ENCODE measurements at regions not wholly inside any gene's neighbourhood (a gene's known extent, or its start where the extent isn't known, plus 50 kb on each side); places are given as distances from the start of the nearest gene placed in this dataset.

GRCh38 chr1:157415661-157416060 is 136.7 kb downstream of the FCRL5 start:
- TF ChIP-seq, protein P1, sequence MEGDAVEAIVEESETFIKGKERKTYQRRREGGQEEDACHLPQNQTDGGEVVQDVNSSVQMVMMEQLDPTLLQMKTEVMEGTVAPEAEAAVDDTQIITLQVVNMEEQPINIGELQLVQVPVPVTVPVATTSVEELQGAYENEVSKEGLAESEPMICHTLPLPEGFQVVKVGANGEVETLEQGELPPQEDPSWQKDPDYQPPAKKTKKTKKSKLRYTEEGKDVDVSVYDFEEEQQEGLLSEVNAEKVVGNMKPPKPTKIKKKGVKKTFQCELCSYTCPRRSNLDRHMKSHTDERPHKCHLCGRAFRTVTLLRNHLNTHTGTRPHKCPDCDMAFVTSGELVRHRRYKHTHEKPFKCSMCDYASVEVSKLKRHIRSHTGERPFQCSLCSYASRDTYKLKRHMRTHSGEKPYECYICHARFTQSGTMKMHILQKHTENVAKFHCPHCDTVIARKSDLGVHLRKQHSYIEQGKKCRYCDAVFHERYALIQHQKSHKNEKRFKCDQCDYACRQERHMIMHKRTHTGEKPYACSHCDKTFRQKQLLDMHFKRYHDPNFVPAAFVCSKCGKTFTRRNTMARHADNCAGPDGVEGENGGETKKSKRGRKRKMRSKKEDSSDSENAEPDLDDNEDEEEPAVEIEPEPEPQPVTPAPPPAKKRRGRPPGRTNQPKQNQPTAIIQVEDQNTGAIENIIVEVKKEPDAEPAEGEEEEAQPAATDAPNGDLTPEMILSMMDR (IDR thresholded peaks at IDR 0.05): no peak
- TF ChIP-seq POLR2A (IDR thresholded peaks at IDR 0.05) (no peak), EP300 (IDR thresholded peaks at IDR 0.05) (no peak)

Data from tibial nerve (tissue), 4 donors.